ENCODE measurements at regions not wholly inside any gene's neighbourhood (a gene's known extent, or its start where the extent isn't known, plus 50 kb on each side); places are given as distances from the start of the nearest gene placed in this dataset.

GRCh38 chr16:65884018-65884417, 482.5 kb upstream of the CDH5 start:
- TF ChIP-seq, protein P1, sequence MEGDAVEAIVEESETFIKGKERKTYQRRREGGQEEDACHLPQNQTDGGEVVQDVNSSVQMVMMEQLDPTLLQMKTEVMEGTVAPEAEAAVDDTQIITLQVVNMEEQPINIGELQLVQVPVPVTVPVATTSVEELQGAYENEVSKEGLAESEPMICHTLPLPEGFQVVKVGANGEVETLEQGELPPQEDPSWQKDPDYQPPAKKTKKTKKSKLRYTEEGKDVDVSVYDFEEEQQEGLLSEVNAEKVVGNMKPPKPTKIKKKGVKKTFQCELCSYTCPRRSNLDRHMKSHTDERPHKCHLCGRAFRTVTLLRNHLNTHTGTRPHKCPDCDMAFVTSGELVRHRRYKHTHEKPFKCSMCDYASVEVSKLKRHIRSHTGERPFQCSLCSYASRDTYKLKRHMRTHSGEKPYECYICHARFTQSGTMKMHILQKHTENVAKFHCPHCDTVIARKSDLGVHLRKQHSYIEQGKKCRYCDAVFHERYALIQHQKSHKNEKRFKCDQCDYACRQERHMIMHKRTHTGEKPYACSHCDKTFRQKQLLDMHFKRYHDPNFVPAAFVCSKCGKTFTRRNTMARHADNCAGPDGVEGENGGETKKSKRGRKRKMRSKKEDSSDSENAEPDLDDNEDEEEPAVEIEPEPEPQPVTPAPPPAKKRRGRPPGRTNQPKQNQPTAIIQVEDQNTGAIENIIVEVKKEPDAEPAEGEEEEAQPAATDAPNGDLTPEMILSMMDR (IDR thresholded peaks at IDR 0.05) = no peak
- TF ChIP-seq POLR2A (IDR thresholded peaks at IDR 0.05; ENCODE audit: low read depth) = no peak
- TF ChIP-seq POLR2AphosphoS5 (IDR thresholded peaks at IDR 0.05) = no peak
- TF ChIP-seq EP300 (IDR thresholded peaks at IDR 0.05) = no peak
